ENCODE measurements at regions not wholly inside any gene's neighbourhood (a gene's known extent, or its start where the extent isn't known, plus 50 kb on each side); places are given as distances from the start of the nearest gene placed in this dataset.

GRCh38 chr7:18162657-18163056 is 135.0 kb upstream of the PRPS1L1 start:
- CTCF ChIA-PET = no interaction called here
- intact Hi-C loops (cut with micrococcal nuclease) = no loop called here
- no peaks in the 10 kb centered on the region for H3K36me3 Mint-ChIP-seq (ENCODE audit: low read depth)
- H3K4me1 Mint-ChIP-seq (ENCODE audit: low read depth) = no peaks in the 10 kb centered on the region
- no peak for DNase-seq
- peaks cover 6% of the 10 kb centered on the region for H3K27me3 Mint-ChIP-seq (ENCODE audit: low read depth)
- no peak overlapping the region for H3K4me3 Mint-ChIP-seq
- H3K9me3 Mint-ChIP-seq = no peaks in the 10 kb centered on the region
- H3K27ac Mint-ChIP-seq = no peak overlapping the region

GRCh38 chr7:18163091-18163490 is 135.4 kb upstream of the PRPS1L1 start:
- no peaks in the 10 kb centered on the region for H3K9me3 Mint-ChIP-seq
- peaks cover 6% of the 10 kb centered on the region for H3K27me3 Mint-ChIP-seq (ENCODE audit: low read depth)
- no peaks in the 10 kb centered on the region for H3K4me1 Mint-ChIP-seq (ENCODE audit: low read depth)
- H3K36me3 Mint-ChIP-seq (ENCODE audit: low read depth) = no peaks in the 10 kb centered on the region
- no peak overlapping the region for H3K27ac Mint-ChIP-seq
- no peak for DNase-seq
- CTCF ChIA-PET = no interaction called here
- no peak overlapping the region for H3K4me3 Mint-ChIP-seq
- intact Hi-C loops (cut with micrococcal nuclease) = no loop called here

GRCh38 chr7:18165166-18165565 is 137.5 kb upstream of the PRPS1L1 start:
- H3K4me1 Mint-ChIP-seq (ENCODE audit: low read depth) = no peaks in the 10 kb centered on the region
- intact Hi-C loops (cut with micrococcal nuclease) = no loop called here
- no peak overlapping the region for H3K27ac Mint-ChIP-seq
- no peak overlapping the region for H3K4me3 Mint-ChIP-seq
- H3K9me3 Mint-ChIP-seq = no peaks in the 10 kb centered on the region
- DNase-seq = no peak
- no peaks in the 10 kb centered on the region for H3K36me3 Mint-ChIP-seq (ENCODE audit: low read depth)
- H3K27me3 Mint-ChIP-seq (ENCODE audit: low read depth) = peaks cover 5% of the 10 kb centered on the region
- CTCF ChIA-PET = no interaction called here

- Mint-ChIP-seq H3K9me3 (no peaks in the 10 kb centered on the region), H3K36me3 (ENCODE audit: low read depth) (no peaks in the 10 kb centered on the region), H3K4me3 (no peak overlapping the region), H3K27me3 (ENCODE audit: low read depth) (peaks cover 8% of the 10 kb centered on the region), H3K4me1 (ENCODE audit: low read depth) (no peaks in the 10 kb centered on the region), H3K27ac (no peak overlapping the region)
- DNase-seq = no peak
- intact Hi-C loops (cut with micrococcal nuclease) = no loop called here
- CTCF ChIA-PET = no interaction called here
These were observed 138.4 kb upstream of the PRPS1L1 start for GRCh38 chr7:18166002-18166401.

- CTCF ChIA-PET = no interaction called here
- intact Hi-C loops (cut with micrococcal nuclease) = no loop called here
- peaks cover 8% of the 10 kb centered on the region for H3K27me3 Mint-ChIP-seq (ENCODE audit: low read depth)
- H3K4me3 Mint-ChIP-seq = no peak overlapping the region
- H3K27ac Mint-ChIP-seq = no peak overlapping the region
- no peaks in the 10 kb centered on the region for H3K9me3 Mint-ChIP-seq
- DNase-seq = no peak
- H3K36me3 Mint-ChIP-seq (ENCODE audit: low read depth) = no peaks in the 10 kb centered on the region
- H3K4me1 Mint-ChIP-seq (ENCODE audit: low read depth) = no peaks in the 10 kb centered on the region
These were observed 140.2 kb upstream of the PRPS1L1 start for GRCh38 chr7:18167815-18168214.

GRCh38 chr7:18174996-18175395 is 147.3 kb upstream of the PRPS1L1 start:
- no peak for DNase-seq
- H3K9me3 Mint-ChIP-seq = no peaks in the 10 kb centered on the region
- H3K36me3 Mint-ChIP-seq (ENCODE audit: low read depth) = no peaks in the 10 kb centered on the region
- CTCF ChIA-PET = interaction anchor here (1.7 kb wide), 1 partner anchor 405 kb away, joined by 4 read pairs; no protein-coding TSS in a partner anchor
- no peak overlapping the region for H3K27ac Mint-ChIP-seq
- H3K27me3 Mint-ChIP-seq (ENCODE audit: low read depth) = peaks cover 9% of the 10 kb centered on the region
- H3K4me1 Mint-ChIP-seq (ENCODE audit: low read depth) = peaks cover 2% of the 10 kb centered on the region
- intact Hi-C loops (cut with micrococcal nuclease) = no loop called here
- no peak overlapping the region for H3K4me3 Mint-ChIP-seq

- Mint-ChIP-seq H3K27me3 (ENCODE audit: low read depth) (peaks cover 9% of the 10 kb centered on the region), H3K9me3 (no peaks in the 10 kb centered on the region), H3K27ac (no peak overlapping the region), H3K36me3 (ENCODE audit: low read depth) (no peaks in the 10 kb centered on the region), H3K4me3 (no peak overlapping the region), H3K4me1 (ENCODE audit: low read depth) (peaks cover 2% of the 10 kb centered on the region)
- CTCF ChIA-PET = interaction anchor here (1.7 kb wide), 1 partner anchor 406 kb away, joined by 4 read pairs; no protein-coding TSS in a partner anchor
- no peak for DNase-seq
- intact Hi-C loops (cut with micrococcal nuclease) = no loop called here
These were observed 148.3 kb upstream of the PRPS1L1 start for GRCh38 chr7:18175801-18176450.

- peaks cover 17% of the 10 kb centered on the region for H3K27me3 Mint-ChIP-seq (ENCODE audit: low read depth)
These were observed 149.6 kb upstream of the PRPS1L1 start for GRCh38 chr7:18177129-18177814.

GRCh38 chr7:18177815-18178660 is 150.4 kb upstream of the PRPS1L1 start:
- H3K4me3 Mint-ChIP-seq = no peak overlapping the region
- H3K4me1 Mint-ChIP-seq (ENCODE audit: low read depth) = peaks cover 2% of the 10 kb centered on the region
- no peaks in the 10 kb centered on the region for H3K9me3 Mint-ChIP-seq
- CTCF ChIA-PET = no interaction called here
- H3K27ac Mint-ChIP-seq = no peak overlapping the region
- H3K27me3 Mint-ChIP-seq (ENCODE audit: low read depth) = peaks cover 21% of the 10 kb centered on the region
- intact Hi-C loops (cut with micrococcal nuclease) = loop anchor here (2.0 kb wide), 1 partner anchor 239 kb away; no protein-coding TSS in a partner anchor
- peak; percentile 22 for DNase-seq
- no peaks in the 10 kb centered on the region for H3K36me3 Mint-ChIP-seq (ENCODE audit: low read depth)

More at GRCh38 chr7:18177129-18177814, 149.6 kb upstream of the PRPS1L1 start:
- CTCF ChIA-PET = no interaction called here
- Mint-ChIP-seq H3K27ac (no peak overlapping the region), H3K4me1 (ENCODE audit: low read depth) (peaks cover 2% of the 10 kb centered on the region), H3K36me3 (ENCODE audit: low read depth) (no peaks in the 10 kb centered on the region), H3K9me3 (no peaks in the 10 kb centered on the region), H3K4me3 (no peak overlapping the region)
- intact Hi-C loops (cut with micrococcal nuclease) = no loop called here
- no peak for DNase-seq

- peaks cover 23% of the 10 kb centered on the region for H3K27me3 Mint-ChIP-seq (ENCODE audit: low read depth)
- no peak overlapping the region for H3K27ac Mint-ChIP-seq
- no peaks in the 10 kb centered on the region for H3K9me3 Mint-ChIP-seq
- intact Hi-C loops (cut with micrococcal nuclease) = loop anchor here (2.0 kb wide), 1 partner anchor 240 kb away; no protein-coding TSS in a partner anchor
- no peak for DNase-seq
- no peaks in the 10 kb centered on the region for H3K36me3 Mint-ChIP-seq (ENCODE audit: low read depth)
- CTCF ChIA-PET = no interaction called here
- peaks cover 2% of the 10 kb centered on the region for H3K4me1 Mint-ChIP-seq (ENCODE audit: low read depth)
- no peak overlapping the region for H3K4me3 Mint-ChIP-seq
These were observed 151.4 kb upstream of the PRPS1L1 start for GRCh38 chr7:18179093-18179492.

GRCh38 chr7:18180685-18181084 is 153.0 kb upstream of the PRPS1L1 start:
- intact Hi-C loops (cut with micrococcal nuclease) = no loop called here
- no peak for DNase-seq
- Mint-ChIP-seq H3K4me3 (no peak overlapping the region), H3K9me3 (no peaks in the 10 kb centered on the region), H3K36me3 (ENCODE audit: low read depth) (no peaks in the 10 kb centered on the region), H3K27me3 (ENCODE audit: low read depth) (peaks cover 23% of the 10 kb centered on the region), H3K27ac (no peak overlapping the region), H3K4me1 (ENCODE audit: low read depth) (peaks cover 2% of the 10 kb centered on the region)
- CTCF ChIA-PET = no interaction called here

GRCh38 chr7:18189500-18190126 is 162.0 kb upstream of the PRPS1L1 start:
- Mint-ChIP-seq H3K36me3 (ENCODE audit: low read depth) (no peaks in the 10 kb centered on the region), H3K27me3 (ENCODE audit: low read depth) (no peaks in the 10 kb centered on the region), H3K4me1 (ENCODE audit: low read depth) (no peaks in the 10 kb centered on the region), H3K27ac (no peak overlapping the region), H3K4me3 (no peak overlapping the region), H3K9me3 (peaks cover 8% of the 10 kb centered on the region)
- CTCF ChIA-PET = no interaction called here
- intact Hi-C loops (cut with micrococcal nuclease) = no loop called here
- DNase-seq = no peak

All from activated naive CD4-positive, alpha-beta T cell treated with anti-CD3 and anti-CD28 coated beads for 36 hours (primary cell).